ENCODE measurements at regions not wholly inside any gene's neighbourhood (a gene's known extent, or its start where the extent isn't known, plus 50 kb on each side); places are given as distances from the start of the nearest gene placed in this dataset.

DNA sequence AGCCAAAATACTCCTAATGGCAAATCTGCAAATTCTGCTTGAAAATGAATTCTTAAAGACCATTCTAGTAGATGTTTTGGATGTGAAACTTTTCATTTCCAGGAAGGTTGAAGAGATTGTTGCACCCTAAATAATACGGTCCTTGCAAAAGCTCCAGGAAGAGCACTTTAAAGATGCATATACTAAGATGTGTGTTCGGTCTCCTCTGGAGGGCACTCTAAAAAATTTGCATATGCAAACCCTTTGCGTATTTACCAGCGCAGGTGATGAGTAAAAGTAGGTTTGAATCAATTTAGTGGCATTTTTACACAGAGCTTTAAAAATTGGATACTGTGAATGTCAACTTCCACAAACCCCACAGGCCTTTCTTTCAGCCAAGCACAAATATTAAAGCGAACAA lies 378.1 kb upstream of the SORCS1 start:
- no peak for TF ChIP-seq POLR2AphosphoS5 (IDR thresholded peaks at IDR 0.05; ENCODE audit: low read depth, low read length)
- TF ChIP-seq YY1 (IDR thresholded peaks at IDR 0.05; ENCODE audit: low read depth, low read length), result no peak
- TF ChIP-seq, protein P1, sequence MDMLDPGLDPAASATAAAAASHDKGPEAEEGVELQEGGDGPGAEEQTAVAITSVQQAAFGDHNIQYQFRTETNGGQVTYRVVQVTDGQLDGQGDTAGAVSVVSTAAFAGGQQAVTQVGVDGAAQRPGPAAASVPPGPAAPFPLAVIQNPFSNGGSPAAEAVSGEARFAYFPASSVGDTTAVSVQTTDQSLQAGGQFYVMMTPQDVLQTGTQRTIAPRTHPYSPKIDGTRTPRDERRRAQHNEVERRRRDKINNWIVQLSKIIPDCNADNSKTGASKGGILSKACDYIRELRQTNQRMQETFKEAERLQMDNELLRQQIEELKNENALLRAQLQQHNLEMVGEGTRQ (IDR thresholded peaks at IDR 0.05; ENCODE audit: low read length), result no peak
- no peak for TF ChIP-seq EP300 (IDR thresholded peaks at IDR 0.05; ENCODE audit: borderline replicate concordance in 1 of 2, low read depth in 2 of 2, low read length in 2 of 2)
- TF ChIP-seq, protein P2, sequence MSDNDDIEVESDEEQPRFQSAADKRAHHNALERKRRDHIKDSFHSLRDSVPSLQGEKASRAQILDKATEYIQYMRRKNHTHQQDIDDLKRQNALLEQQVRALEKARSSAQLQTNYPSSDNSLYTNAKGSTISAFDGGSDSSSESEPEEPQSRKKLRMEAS (IDR thresholded peaks at IDR 0.05), result no peak
- TF ChIP-seq EGR1 (IDR thresholded peaks at IDR 0.05; ENCODE audit: borderline replicate concordance, low read depth, low read length), result no peak
- no peak for TF ChIP-seq EZH2 (IDR thresholded peaks at IDR 0.05; ENCODE audit: low read depth, low read length, severe bottlenecking)
- no peak for TF ChIP-seq RXRA (IDR thresholded peaks at IDR 0.05; ENCODE audit: insufficient read depth, low read depth, low read length)
- TF ChIP-seq, protein P3, sequence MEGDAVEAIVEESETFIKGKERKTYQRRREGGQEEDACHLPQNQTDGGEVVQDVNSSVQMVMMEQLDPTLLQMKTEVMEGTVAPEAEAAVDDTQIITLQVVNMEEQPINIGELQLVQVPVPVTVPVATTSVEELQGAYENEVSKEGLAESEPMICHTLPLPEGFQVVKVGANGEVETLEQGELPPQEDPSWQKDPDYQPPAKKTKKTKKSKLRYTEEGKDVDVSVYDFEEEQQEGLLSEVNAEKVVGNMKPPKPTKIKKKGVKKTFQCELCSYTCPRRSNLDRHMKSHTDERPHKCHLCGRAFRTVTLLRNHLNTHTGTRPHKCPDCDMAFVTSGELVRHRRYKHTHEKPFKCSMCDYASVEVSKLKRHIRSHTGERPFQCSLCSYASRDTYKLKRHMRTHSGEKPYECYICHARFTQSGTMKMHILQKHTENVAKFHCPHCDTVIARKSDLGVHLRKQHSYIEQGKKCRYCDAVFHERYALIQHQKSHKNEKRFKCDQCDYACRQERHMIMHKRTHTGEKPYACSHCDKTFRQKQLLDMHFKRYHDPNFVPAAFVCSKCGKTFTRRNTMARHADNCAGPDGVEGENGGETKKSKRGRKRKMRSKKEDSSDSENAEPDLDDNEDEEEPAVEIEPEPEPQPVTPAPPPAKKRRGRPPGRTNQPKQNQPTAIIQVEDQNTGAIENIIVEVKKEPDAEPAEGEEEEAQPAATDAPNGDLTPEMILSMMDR (IDR thresholded peaks at IDR 0.05; ENCODE audit: control extremely low read depth in 1 of 3, insufficient read depth in 1 of 3, low read depth in 1 of 3, low read length in 3 of 3), result no peak
- TF ChIP-seq RAD21 (IDR thresholded peaks at IDR 0.05 in 1 of 2, conservative IDR thresholded peaks at IDR 0.05 in 1 of 2; ENCODE audit: low read depth in 2 of 2, low read length in 2 of 2), result no peak
- TF ChIP-seq, protein P4, sequence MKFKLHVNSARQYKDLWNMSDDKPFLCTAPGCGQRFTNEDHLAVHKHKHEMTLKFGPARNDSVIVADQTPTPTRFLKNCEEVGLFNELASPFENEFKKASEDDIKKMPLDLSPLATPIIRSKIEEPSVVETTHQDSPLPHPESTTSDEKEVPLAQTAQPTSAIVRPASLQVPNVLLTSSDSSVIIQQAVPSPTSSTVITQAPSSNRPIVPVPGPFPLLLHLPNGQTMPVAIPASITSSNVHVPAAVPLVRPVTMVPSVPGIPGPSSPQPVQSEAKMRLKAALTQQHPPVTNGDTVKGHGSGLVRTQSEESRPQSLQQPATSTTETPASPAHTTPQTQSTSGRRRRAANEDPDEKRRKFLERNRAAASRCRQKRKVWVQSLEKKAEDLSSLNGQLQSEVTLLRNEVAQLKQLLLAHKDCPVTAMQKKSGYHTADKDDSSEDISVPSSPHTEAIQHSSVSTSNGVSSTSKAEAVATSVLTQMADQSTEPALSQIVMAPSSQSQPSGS (IDR thresholded peaks at IDR 0.05; ENCODE audit: low read length), result no peak
- no peak for TF ChIP-seq POLR2A (IDR thresholded peaks at IDR 0.05; ENCODE audit: control extremely low read depth in 1 of 2, low read depth in 2 of 2, low read length in 2 of 2)
